Mucosa of rectum (tissue), 2 donors: ENCODE measurements at regions not wholly inside any gene's neighbourhood (a gene's known extent, or its start where the extent isn't known, plus 50 kb on each side); places are given as distances from the start of the nearest gene placed in this dataset.

ENCODE experiments used
- H3K27ac ChIP-seq, 2 donors: one replicate each; pipeline ENCODE4 v1.7.0; 2013; ENCODE audit warnings: inconsistent platforms in 2 of 2, low read depth in 2 of 2, low read length in 2 of 2
- H3K27me3 ChIP-seq, 2 donors: one replicate each; pipeline ENCODE4 v1.7.0; 2013; ENCODE audit warnings: low read length in 2 of 2; ENCODE audit not compliant: control insufficient read depth in 2 of 2, insufficient read depth in 2 of 2
- H3K36me3 ChIP-seq, 2 donors: one replicate each; pipeline ENCODE4 v1.7.0; 2013; ENCODE audit warnings: low read length in 2 of 2; ENCODE audit not compliant: control insufficient read depth in 2 of 2, insufficient read depth in 2 of 2
- H3K4me1 ChIP-seq, 2 donors: one replicate each; pipeline ENCODE4 v1.7.0; 2013; ENCODE audit warnings: low read length in 2 of 2, mild to moderate bottlenecking in 1 of 2; ENCODE audit not compliant: control insufficient read depth in 2 of 2, insufficient read depth in 2 of 2
- H3K4me3 ChIP-seq, 2 donors: one replicate each; pipeline ENCODE4 v1.7.0; 2013; ENCODE audit warnings: low read length in 2 of 2
- H3K9ac ChIP-seq, 2 donors: one replicate each; pipeline ENCODE4 v1.7.0; 2013; ENCODE audit warnings: low read length in 2 of 2, low read depth in 1 of 2, mild to moderate bottlenecking in 1 of 2
- H3K9me3 ChIP-seq, 2 donors: one replicate each; pipeline ENCODE4 v1.7.0; 2013; ENCODE audit warnings: low read length in 2 of 2; ENCODE audit not compliant: control insufficient read depth in 2 of 2
- donor health status: healthy.
- donor health status: Normal muscosa, but diverticular disease.

GRCh38 chr2:10245021-10245420 lies 57.7 kb upstream of the HPCAL1 start:
- H3K9me3 ChIP-seq, result peaks cover 0 to 4% of the 10 kb centered on the region in 2 donors
- no peaks in the 10 kb centered on the region for H3K27me3 ChIP-seq
- no peak overlapping the region for H3K4me3 ChIP-seq
- no peak overlapping the region for H3K9ac ChIP-seq
- H3K27ac ChIP-seq, result no peak overlapping the region
- no peaks in the 10 kb centered on the region for H3K36me3 ChIP-seq
- H3K4me1 ChIP-seq, result no peaks in the 10 kb centered on the region

GRCh38 chr2:10245661-10246060 lies 57.0 kb upstream of the HPCAL1 start:
- Histone ChIP-seq H3K27me3 (no peaks in the 10 kb centered on the region), H3K36me3 (no peaks in the 10 kb centered on the region), H3K4me1 (no peaks in the 10 kb centered on the region), H3K27ac (no peak overlapping the region), H3K9me3 (peaks cover 4 to 8% of the 10 kb centered on the region in 2 donors), H3K4me3 (no peak overlapping the region), H3K9ac (no peak overlapping the region)

DNA sequence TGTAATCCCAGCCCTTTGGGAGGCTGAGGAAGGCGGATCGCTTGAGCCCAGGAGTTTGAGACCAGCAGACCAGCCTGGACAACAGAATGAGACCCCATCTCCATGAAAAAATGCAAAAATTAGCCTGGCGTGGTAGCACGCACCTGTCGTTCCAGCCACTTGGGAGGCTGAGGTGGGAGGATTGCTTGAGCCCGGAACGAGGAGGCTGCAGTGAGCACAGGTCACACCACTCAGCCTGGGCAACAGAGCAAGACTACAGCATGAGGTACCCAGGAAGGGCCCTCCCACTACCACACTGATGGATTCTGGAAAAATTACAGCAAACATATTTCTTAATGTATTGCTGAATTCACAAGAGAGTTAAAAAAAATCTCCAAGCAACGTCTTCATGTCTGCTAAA lies 56.3 kb upstream of the HPCAL1 start:
- no peak overlapping the region for H3K9ac ChIP-seq
- H3K27me3 ChIP-seq, result no peaks in the 10 kb centered on the region
- H3K4me3 ChIP-seq, result no peak overlapping the region
- no peaks in the 10 kb centered on the region for H3K36me3 ChIP-seq
- no peak overlapping the region for H3K27ac ChIP-seq
- peaks cover 5 to 8% of the 10 kb centered on the region in 2 donors for H3K9me3 ChIP-seq
- H3K4me1 ChIP-seq, result no peaks in the 10 kb centered on the region

DNA sequence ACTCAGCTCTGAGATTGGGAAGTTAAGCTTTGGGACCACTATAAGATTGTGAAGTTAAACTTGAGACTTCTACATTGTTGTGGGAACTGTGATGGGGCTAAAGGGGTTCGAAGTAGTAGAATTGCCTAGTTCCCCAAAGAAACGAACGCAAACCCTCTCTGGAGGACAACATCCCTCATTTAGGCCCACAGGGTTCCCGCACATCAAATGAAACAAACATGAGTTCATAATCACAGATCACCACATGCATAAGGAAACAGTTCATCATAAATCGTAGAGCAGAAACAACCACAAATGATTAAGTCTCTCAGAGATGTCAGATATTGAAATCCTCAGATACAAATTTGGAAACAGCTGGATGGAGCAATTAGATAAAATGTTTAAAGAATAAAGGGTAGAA lies 55.9 kb upstream of the HPCAL1 start:
- Histone ChIP-seq H3K27me3 (no peaks in the 10 kb centered on the region), H3K4me3 (no peak overlapping the region), H3K9ac (no peak overlapping the region), H3K9me3 (peaks cover 5 to 8% of the 10 kb centered on the region in 2 donors), H3K4me1 (no peaks in the 10 kb centered on the region), H3K36me3 (no peaks in the 10 kb centered on the region), H3K27ac (no peak overlapping the region)

DNA sequence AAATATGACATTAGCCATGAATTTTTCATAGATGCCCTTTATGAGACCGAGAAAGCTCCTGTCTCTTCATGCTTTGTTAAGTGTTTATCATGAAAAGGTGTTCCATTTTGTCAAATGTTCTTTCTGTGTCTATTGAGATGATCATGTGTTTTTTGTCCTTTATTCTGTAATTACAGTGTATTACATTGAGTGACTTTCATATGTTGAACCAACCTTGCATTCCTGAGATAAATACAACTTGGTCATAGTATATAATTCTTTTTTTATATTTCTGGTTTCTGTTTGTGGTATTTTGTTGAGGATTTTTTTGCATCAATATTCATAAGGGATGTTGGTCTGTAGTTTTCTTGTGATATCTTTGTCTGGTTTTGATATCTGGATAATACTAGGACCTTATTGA lies 52.9 kb upstream of the HPCAL1 start:
- Histone ChIP-seq H3K27me3 (no peaks in the 10 kb centered on the region), H3K4me3 (no peak overlapping the region), H3K9me3 (peaks cover 5 to 8% of the 10 kb centered on the region in 2 donors), H3K9ac (no peak overlapping the region), H3K36me3 (no peaks in the 10 kb centered on the region), H3K27ac (no peak overlapping the region), H3K4me1 (no peaks in the 10 kb centered on the region)

- Histone ChIP-seq H3K36me3 (no peaks in the 10 kb centered on the region), H3K27ac (no peak overlapping the region), H3K27me3 (no peaks in the 10 kb centered on the region), H3K4me1 (no peaks in the 10 kb centered on the region), H3K9me3 (peaks cover 5 to 8% of the 10 kb centered on the region in 2 donors), H3K4me3 (no peak overlapping the region), H3K9ac (no peak overlapping the region)
Measured at GRCh38 chr2:10252224-10252623, 50.5 kb upstream of the HPCAL1 start.

DNA sequence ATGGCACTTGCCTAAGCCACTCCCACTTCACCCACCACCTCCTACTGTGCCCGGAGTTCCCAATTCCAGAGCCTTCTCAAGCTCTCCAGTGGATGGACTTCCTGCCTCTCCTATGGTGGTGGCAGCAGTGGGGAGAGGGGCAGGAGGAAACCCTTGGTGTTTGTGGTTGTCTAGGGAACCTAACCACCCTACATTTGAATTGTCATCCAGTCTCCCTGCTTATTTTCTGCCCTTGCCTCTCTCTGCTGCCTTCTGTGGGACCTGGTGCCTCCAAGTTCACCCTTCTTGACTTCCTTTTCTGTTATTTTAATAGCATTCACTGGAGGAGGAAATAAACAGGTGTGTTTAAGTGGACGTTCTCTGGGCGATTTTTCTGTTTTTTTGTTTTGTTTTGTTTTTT lies 50.0 kb upstream of the HPCAL1 start:
- Histone ChIP-seq H3K27me3 (no peaks in the 10 kb centered on the region), H3K9ac (no peak overlapping the region), H3K36me3 (no peaks in the 10 kb centered on the region), H3K4me1 (no peaks in the 10 kb centered on the region), H3K9me3 (peaks cover 5 to 8% of the 10 kb centered on the region in 2 donors), H3K4me3 (no peak overlapping the region), H3K27ac (no peak overlapping the region)
